Neutrophil (primary cell): ENCODE measurements at regions not wholly inside any gene's neighbourhood (a gene's known extent, or its start where the extent isn't known, plus 50 kb on each side); places are given as distances from the start of the nearest gene placed in this dataset.
"Not testable (repeated sequence)": the region's sequence is repeated elsewhere in the genome, so short reads cannot be mapped to it uniquely, and the experiment has no call there.

Source experiments
- H3K27ac ChIP-seq: fragments of 200-600 bp; sonication (generic); 2 replicates; pipeline ENCODE4 v1.5.1; 2016; ENCODE audit warnings: mild to moderate bottlenecking, moderate library complexity
- H3K27me3 ChIP-seq: fragments of 200-600 bp; sonication (generic); 2 replicates; pipeline ENCODE4 v1.6.0; 2016; ENCODE audit warnings: mild to moderate bottlenecking
- H3K36me3 ChIP-seq: fragments of 200-600 bp; sonication (generic); 2 replicates; pipeline ENCODE4 v1.5.1; 2017
- H3K4me1 ChIP-seq, 2 experiments: fragments of 200-600 bp in 1 of 2; sonication (generic) in 1 of 2; 1 replicate in 1 of 2; 2 replicates in 1 of 2; pipeline versions ENCODE4 v1.5.1 to v1.6.1; 2013 to 2016; ENCODE audit warnings: low read depth in 1 of 2, low read length in 1 of 2, mild to moderate bottlenecking in 1 of 2, moderate library complexity in 1 of 2; ENCODE audit not compliant: control insufficient read depth in 1 of 2, insufficient read depth in 1 of 2
- H3K4me3 ChIP-seq, 2 experiments: fragments of 200-600 bp in 1 of 2; sonication (generic) in 1 of 2; 1 replicate in 1 of 2; 2 replicates in 1 of 2; pipeline ENCODE4 v1.5.1; 2013 to 2016; ENCODE audit warnings: low read depth in 1 of 2, low read length in 1 of 2, mild to moderate bottlenecking in 1 of 2, moderate library complexity in 1 of 2
- H3K9me3 ChIP-seq: fragments of 200-600 bp; sonication (generic); 2 replicates; pipeline ENCODE4 v1.5.1; 2016
- TF ChIP-seq, protein P1 (sequence below): fragments of 200-600 bp; sonication (generic); IDR thresholded peaks from 2 replicates; pipeline ENCODE4 v1.5.1; 2016; ENCODE audit warnings: antibody characterized with exemption

DNA sequence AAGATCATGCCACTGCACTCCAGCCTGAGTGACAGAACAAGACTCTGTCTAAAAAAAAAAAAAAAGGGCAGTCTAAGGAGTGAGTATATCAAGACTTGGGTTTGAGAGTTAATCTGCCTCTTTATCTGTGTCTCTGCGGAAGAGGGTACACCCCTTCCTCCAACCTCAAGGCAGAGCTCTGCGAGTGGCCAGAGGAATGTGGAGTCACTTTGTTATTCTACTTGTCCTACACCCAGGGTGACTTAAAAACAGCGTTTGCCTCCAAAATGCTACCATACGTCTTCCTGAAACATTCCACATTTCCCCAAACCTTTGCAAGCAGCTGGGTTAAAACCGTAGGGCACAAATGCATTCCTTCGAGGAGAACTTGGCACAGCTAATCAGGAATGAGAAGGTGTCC, 199.9 kb downstream of the SHOX start:
- no peaks in the 10 kb centered on the region for H3K27me3 ChIP-seq

DNA sequence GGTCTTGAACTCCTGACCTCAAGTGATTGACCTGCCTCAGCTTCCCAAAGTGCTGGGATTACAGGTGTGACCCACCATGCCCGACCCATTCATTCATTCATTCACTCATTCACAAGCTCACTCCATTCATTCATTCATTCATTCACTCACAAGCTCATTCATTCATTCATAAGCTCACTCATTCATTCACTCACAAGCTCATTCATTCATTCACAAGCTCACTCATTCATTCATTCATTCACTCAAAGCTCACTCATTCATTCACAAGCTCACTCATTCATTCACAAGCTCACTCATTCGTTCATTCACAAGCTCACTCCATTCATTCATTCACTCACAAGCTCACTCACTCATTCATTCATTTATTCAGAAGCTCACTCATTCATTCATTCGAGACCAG, 198.6 kb downstream of the SHOX start:
- Histone ChIP-seq H3K27ac (no peak overlapping the region), H3K27me3 (no peaks in the 10 kb centered on the region)

More for the DNA sequence above, 199.9 kb downstream of the SHOX start:
- TF ChIP-seq, protein P1, sequence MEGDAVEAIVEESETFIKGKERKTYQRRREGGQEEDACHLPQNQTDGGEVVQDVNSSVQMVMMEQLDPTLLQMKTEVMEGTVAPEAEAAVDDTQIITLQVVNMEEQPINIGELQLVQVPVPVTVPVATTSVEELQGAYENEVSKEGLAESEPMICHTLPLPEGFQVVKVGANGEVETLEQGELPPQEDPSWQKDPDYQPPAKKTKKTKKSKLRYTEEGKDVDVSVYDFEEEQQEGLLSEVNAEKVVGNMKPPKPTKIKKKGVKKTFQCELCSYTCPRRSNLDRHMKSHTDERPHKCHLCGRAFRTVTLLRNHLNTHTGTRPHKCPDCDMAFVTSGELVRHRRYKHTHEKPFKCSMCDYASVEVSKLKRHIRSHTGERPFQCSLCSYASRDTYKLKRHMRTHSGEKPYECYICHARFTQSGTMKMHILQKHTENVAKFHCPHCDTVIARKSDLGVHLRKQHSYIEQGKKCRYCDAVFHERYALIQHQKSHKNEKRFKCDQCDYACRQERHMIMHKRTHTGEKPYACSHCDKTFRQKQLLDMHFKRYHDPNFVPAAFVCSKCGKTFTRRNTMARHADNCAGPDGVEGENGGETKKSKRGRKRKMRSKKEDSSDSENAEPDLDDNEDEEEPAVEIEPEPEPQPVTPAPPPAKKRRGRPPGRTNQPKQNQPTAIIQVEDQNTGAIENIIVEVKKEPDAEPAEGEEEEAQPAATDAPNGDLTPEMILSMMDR: no peak
- no peak overlapping the region for H3K4me3 ChIP-seq
- no peak overlapping the region for H3K27ac ChIP-seq
- H3K9me3 ChIP-seq: no peaks in the 10 kb centered on the region
- H3K4me1 ChIP-seq: no peaks in the 10 kb centered on the region
- H3K36me3 ChIP-seq: no peaks in the 10 kb centered on the region

DNA sequence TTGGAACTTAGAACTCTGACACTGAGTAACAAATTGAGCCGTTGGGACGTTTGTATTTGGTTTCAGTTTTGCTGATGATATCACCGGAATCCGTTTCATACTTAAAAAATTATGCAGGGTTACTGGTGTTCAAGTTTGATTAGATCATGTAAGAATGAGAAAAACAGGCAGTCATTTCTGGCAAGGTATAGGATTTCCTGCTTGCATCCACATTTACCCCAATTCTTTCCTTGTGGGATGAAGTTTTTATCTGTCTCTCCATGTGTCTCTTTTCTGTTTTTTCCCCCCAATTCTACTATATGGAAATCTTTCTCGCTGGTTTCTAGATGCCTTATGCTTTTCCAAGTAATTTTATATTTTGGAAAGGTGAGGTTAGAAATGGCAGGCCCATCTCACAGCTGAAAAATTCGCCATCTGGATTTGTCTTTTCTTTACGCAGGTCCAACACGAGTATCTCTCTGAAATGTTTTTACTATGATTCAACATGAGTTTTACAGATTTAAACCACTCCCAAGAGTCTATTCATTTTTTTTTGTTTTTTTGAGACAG, 197.9 kb downstream of the SHOX start:
- Histone ChIP-seq H3K27me3 (no peaks in the 10 kb centered on the region), H3K36me3 (no peaks in the 10 kb centered on the region), H3K9me3 (no peaks in the 10 kb centered on the region), H3K4me1 (no peaks in the 10 kb centered on the region), H3K4me3 (no peak overlapping the region), H3K27ac (no peak overlapping the region)
- TF ChIP-seq, protein P1: no peak

More for the DNA sequence above, 198.6 kb downstream of the SHOX start:
- Histone ChIP-seq H3K9me3 (no peaks in the 10 kb centered on the region), H3K4me1 (no peaks in the 10 kb centered on the region), H3K36me3 (no peaks in the 10 kb centered on the region), H3K4me3 (no peak overlapping the region)
- TF ChIP-seq, protein P1: no peak

DNA sequence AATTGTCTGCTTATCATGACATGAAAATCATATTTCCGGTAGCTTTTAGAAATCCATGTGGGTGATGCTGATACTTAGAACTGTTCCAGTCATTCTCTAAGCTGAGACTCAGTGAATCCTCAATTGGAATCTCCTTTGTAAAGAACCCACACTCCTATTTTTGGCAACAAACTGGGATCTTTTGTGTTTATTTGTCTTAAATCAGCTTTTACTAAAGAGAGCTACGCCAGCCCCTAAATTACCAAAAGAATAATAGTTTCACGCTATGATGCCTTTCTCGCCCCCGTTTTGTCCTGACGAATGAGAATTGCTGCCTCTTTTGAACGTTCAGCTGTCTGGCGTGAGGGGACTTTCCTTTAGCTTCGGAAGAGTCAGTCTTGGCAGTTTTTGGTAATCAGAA, 195.9 kb downstream of the SHOX start:
- H3K36me3 ChIP-seq: no peaks in the 10 kb centered on the region
- H3K4me3 ChIP-seq: no peak overlapping the region
- H3K27me3 ChIP-seq: no peaks in the 10 kb centered on the region
- no peaks in the 10 kb centered on the region for H3K4me1 ChIP-seq
- TF ChIP-seq, protein P1: no peak
- H3K9me3 ChIP-seq: no peaks in the 10 kb centered on the region
- H3K27ac ChIP-seq: no peak overlapping the region

DNA sequence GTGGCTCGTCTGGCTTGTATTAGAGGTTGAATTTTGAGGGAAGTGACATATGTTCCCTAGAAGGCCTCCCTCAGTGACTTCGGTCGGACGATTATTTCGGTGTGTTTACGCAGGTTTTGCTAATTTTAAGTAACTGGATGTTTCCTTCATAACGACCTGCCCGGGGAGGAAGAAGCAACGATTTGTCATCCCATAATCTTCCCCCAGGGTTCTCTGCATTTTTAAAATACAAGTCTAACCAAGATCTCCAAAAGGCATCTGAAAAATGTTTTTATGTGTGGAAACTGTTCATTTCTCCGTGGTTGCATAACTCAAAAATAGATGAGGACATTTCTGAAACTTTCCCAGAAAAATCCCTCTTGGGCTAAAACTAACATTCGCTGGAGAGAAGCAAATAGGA, 195.4 kb downstream of the SHOX start:
- no peaks in the 10 kb centered on the region for H3K27me3 ChIP-seq
- no peaks in the 10 kb centered on the region for H3K36me3 ChIP-seq
- H3K27ac ChIP-seq: no peak overlapping the region
- no peaks in the 10 kb centered on the region for H3K4me1 ChIP-seq
- no peak overlapping the region for H3K4me3 ChIP-seq
- TF ChIP-seq, protein P1: no peak
- no peaks in the 10 kb centered on the region for H3K9me3 ChIP-seq

DNA sequence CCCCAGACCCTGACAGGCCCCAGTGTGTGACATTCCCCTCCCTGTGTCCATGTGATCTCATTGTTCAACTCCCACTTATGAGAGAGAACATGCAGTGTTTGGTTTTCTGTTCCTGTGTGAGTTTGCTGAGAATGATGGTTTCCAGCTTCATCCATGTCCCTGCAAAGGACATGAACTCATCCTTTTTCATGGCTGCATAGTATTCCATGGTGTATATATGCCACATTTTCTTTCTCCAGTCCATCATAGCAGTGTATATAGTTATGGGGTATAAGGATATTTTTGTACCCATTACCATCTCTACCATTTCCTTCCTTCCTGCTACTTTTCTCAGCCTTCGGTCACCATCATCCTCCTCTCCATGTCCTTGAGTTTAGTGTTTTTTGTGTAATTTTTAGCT, 192.5 kb downstream of the SHOX start:
- H3K36me3 ChIP-seq, H3K4me1 ChIP-seq, H3K27me3 ChIP-seq, H3K9me3 ChIP-seq, H3K27ac ChIP-seq, H3K4me3 ChIP-seq: not testable (repeated sequence)
